ENCODE measurements at regions not wholly inside any gene's neighbourhood (a gene's known extent, or its start where the extent isn't known, plus 50 kb on each side); places are given as distances from the start of the nearest gene placed in this dataset.
"Not testable (repeated sequence)": the region's sequence is repeated elsewhere in the genome, so short reads cannot be mapped to it uniquely, and the experiment has no call there.

GRCh38 chr4:56149591-56149990 is 200.8 kb downstream of the CEP135 start:
- DNase-seq (ENCODE audit: low spot score in 2 of 2) (no peak), FAIRE-seq (no peak)

GRCh38 chr4:56148428-56148827 is 199.7 kb downstream of the CEP135 start:
- DNase-seq (ENCODE audit: low spot score in 2 of 2) = no peak
- FAIRE-seq = no peak

- FAIRE-seq (no peak), DNase-seq (ENCODE audit: low spot score in 2 of 2) (no peak)
These were observed 198.6 kb downstream of the CEP135 start for GRCh38 chr4:56147371-56147770.

- FAIRE-seq = no peak
- no peak for DNase-seq (ENCODE audit: low spot score in 2 of 2)
These were observed 198.2 kb downstream of the CEP135 start for GRCh38 chr4:56146956-56147355.

- DNase-seq (ENCODE audit: low spot score in 2 of 2) = no peak
- no peak for FAIRE-seq
These were observed 193.3 kb downstream of the CEP135 start for GRCh38 chr4:56142088-56142487.

DNA sequence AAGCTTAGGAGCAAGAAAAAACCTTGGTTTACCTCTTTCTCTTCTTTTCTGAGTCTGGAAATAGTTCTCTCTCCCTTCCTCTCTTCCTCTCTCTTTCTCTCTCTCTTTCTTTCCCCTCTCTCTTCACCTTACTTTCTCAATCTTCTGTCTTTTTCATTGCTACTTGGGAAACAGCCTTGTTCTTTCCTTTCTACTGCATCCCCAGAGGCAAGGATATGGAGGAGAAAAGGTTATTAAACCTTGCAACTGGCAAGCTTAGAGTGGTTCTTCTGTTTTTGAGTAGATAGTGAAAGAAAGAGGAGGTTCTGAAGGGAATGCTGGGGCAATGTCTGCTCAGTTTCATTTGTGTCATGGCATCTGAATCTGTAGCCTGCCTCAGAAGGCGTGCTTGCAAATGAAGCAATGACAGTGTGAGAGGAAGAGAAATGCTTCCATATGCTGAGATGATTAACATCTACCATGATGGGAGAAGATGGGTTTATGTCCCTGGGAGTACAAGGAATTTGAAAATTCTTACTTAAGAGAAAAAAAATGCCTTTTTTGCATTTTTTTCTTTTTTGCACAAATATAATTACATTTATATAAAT is 190.6 kb downstream of the CEP135 start:
- no peak for FAIRE-seq
- DNase-seq (ENCODE audit: low spot score in 2 of 2) = no peak

DNA sequence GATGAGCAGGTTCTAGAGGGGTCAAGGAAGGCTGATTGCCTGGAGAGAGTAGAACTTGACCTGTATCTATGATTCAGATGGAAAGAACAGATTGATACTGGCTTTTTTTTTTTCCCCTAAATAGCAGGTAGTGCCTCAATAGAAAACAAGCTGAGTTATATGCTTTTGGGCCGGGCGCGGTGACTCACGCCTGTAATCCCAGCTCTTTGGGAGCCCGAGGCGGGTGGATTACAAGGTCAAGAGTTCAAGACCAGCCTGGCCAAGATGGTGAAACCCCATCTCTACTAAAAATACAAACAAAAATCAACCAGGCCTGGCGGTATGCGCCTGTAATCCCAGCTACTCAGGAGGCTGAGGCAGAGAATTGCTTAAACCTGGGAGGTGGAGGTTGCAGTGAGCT is 186.1 kb downstream of the CEP135 start:
- FAIRE-seq; DNase-seq (ENCODE audit: low spot score in 2 of 2): not testable (repeated sequence)

DNA sequence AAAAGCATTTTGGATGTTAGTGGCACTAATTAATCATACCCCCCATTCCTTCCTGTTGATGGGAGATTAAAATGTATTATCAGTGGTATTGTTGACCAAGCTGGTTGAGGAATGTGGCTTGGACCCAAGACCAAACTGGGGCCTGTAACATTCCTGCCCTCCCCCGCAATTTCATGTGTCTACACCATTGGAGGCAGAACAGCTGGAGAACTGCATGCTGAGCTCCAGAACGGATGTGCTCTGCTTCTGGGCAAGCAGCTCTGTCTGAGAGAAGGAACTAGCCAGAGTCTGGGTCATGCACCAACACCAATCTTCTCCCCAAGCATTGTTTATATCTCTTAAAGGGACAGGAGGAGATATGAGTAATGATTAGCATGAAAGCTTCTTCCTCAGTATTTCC is 185.5 kb downstream of the CEP135 start:
- DNase-seq (ENCODE audit: low spot score in 2 of 2) (no peak), FAIRE-seq (no peak)

- DNase-seq (ENCODE audit: low spot score in 2 of 2) (no peak), FAIRE-seq (no peak)
These were observed 184.1 kb downstream of the CEP135 start for GRCh38 chr4:56132835-56133234.

DNA sequence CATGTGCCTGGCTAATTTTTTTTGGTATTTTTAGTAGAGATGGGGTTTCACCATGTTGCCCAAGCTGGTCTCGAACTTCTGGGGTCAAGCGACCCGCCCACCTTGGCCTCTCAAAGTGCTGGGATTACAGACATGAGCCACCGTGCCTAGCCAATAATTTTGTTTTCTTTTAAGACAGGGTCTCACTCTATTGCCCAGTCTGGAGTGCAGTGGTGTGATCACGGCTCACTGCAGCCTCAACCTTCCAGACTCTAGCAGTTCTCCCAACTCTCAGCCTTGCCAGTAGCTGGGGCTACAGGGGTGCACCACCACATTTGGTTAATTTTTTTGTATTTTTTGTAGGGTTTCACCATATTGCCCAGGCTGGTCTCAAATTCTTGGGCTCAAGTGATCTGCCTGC is 183.4 kb downstream of the CEP135 start:
- FAIRE-seq; DNase-seq (ENCODE audit: low spot score in 2 of 2): not testable (repeated sequence)

GRCh38 chr4:56130606-56131155 is 181.9 kb downstream of the CEP135 start:
- DNase-seq (ENCODE audit: low spot score in 2 of 2) = no peak
- FAIRE-seq = no peak

GRCh38 chr4:56129431-56129861 is 180.7 kb downstream of the CEP135 start:
- no peak for FAIRE-seq

GRCh38 chr4:56128213-56128612 is 179.5 kb downstream of the CEP135 start:
- DNase-seq (ENCODE audit: low spot score in 2 of 2) = no peak
- no peak for FAIRE-seq

More at GRCh38 chr4:56129431-56129861, 180.7 kb downstream of the CEP135 start:
- no peak for DNase-seq (ENCODE audit: low spot score in 2 of 2)

DNA sequence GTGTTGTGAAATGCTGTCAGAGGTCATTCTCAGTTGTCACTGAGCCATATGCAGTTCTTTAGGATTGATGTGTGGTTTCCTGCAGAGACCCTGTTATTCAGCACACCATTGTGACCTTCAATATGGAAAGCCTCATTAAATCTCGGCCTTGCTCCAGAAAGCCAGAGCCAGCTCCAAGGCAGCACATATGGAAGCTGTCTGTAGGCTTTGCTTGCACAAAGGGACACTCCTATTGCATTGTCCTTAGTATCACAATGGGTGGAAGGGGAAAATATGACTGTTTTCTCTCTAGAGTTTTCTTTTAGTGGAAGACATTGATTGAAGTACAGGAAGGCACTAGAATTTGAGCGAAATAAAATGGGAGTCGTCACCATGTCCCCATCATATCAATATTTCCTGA is 179.0 kb downstream of the CEP135 start:
- no peak for FAIRE-seq
- no peak for DNase-seq (ENCODE audit: low spot score in 2 of 2)

GRCh38 chr4:56123547-56123946 is 174.8 kb downstream of the CEP135 start:
- FAIRE-seq = no peak
- DNase-seq (ENCODE audit: low spot score in 2 of 2) = no peak

- FAIRE-seq = no peak
- no peak for DNase-seq (ENCODE audit: low spot score in 2 of 2)
These were observed 174.3 kb downstream of the CEP135 start for GRCh38 chr4:56123051-56123450.

- DNase-seq (ENCODE audit: low spot score in 2 of 2) = no peak
- FAIRE-seq = no peak
These were observed 170.1 kb downstream of the CEP135 start for GRCh38 chr4:56118845-56119244.

DNA sequence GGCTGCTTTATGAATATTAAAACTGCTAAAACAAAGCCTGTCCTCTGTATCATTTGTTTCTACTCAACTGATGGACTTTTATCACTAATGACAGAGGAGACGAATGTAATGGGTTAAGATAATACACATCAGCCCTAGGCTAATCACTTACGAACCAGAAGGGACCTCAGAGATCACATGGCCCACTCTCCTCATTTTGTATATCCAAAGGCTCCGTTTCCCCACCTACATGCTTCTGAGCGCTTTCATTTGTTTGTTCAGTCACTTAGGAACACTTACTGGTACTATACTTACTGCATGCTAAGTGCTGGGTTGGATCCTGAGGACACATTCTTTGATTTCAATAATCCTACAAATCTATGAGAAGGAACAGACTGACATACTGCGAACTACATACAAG is 169.3 kb downstream of the CEP135 start:
- FAIRE-seq = no peak

DNA sequence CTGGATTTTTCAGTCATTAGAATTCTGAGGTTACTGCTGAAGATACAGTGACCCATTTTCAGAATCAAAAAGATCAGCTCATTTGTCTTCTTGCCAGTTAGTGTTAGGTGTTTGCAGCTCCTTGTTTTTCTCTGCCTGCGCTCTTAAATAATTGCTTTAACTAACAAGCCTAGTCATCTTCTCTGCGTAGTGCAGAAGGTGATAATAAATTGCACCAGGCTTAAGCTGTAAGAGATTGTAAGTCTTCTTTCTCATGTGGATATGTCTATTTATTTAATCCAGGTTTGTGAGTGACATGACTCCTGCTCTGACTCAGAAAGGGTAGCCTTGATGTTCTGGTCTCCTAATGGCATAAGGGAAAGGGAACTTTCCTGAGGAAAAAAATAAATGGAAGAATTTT is 167.2 kb downstream of the CEP135 start:
- DNase-seq (ENCODE audit: low spot score in 2 of 2) = no peak
- no peak for FAIRE-seq

More for the DNA sequence above, 169.3 kb downstream of the CEP135 start:
- no peak for DNase-seq (ENCODE audit: low spot score in 2 of 2)

DNA sequence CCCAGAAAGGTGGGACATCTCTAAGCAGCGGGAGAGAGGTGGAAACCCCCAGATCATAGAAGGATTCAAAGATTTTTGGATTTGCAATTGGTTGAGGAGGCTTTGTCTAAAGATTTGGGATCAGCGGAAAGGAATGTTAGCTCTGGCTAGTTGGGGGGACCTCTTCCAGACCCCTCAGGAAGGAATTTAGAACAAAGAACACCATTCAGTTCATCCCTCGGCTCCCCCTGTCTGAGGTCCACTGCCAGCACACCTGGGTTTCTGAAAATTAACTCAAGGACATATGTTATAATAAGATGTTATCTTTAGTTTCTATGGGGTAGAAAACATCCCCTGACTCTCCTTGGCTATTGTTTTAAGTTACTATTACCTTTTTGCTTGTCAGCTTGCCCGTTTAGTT is 163.6 kb downstream of the CEP135 start:
- FAIRE-seq = no peak
- no peak for DNase-seq (ENCODE audit: low spot score in 2 of 2)

DNA sequence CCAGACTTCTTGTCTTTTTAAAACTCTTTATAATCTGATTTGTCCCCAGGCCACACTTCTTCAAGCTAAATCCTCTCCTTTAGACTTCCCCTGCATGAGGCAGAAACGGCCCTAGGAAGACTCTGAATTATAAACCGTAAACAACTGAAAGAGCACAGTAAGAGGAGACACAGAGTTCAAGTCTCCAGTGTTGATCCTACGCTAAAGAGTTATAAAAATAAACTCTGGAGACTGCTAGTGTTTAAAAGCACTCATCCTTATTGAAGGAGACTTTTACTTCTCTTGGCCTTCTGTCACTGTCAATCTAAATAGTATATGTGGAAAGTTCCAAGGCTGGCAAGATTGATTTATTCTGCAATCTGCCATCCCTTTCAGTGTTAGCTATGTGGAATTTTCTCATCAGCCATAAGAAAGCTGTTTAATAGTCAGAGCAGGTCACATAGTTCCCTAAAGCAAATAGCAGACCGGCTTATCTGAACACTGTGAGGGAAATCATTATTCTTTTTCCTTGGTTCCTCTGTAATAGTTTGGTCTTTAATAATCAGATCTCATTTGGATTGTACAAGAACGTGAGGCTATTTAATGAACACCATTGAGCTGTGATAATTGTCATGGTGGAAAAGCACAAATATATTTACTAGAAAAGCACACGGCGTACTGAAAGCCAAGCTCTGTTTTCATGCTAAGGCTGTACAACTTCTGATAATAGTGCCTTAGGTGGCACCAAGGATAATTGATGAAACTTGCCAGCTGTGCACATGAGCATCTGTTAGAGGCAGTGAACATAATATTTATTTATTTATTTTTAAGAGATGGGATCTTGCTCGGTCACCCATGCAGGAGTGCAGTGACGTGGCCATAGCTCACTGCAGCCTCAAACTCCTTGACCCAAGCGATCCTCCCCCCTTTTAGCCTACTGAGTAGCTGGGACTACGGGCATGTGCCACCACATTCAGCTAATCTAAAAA is 157.7 kb downstream of the CEP135 start:
- DNase-seq (ENCODE audit: low spot score in 2 of 2) = no peak
- no peak for FAIRE-seq

Data from frontal cortex (tissue), 3 donors.